H1 (cell line): ENCODE measurements at regions not wholly inside any gene's neighbourhood (a gene's known extent, or its start where the extent isn't known, plus 50 kb on each side); places are given as distances from the start of the nearest gene placed in this dataset.

ENCODE experiments used
- CTCF ChIA-PET: fragments of 300-600 bp; sonication (Branson Sonifier 250); formaldehyde crosslinking; loops from one replicate; lab custom pipeline; 2021; ENCODE audit not compliant: partially characterized antibody; lab: Charles Lee
- POLR2A ChIA-PET: fragments of 300-600 bp; sonication (Branson Sonifier 250); formaldehyde crosslinking; loops from one replicate; lab custom pipeline; 2021; ENCODE audit warnings: inconsistent platforms; ENCODE audit not compliant: partially characterized antibody; lab: Charles Lee
- DNase-seq, 2 experiments: peaks; one replicate each; pipeline versions ENCODE4 v3.0.0 to v3.0.0-alpha.2; 2010 to 2022; ENCODE audit warnings: low spot score in 2 of 2, low read depth in 1 of 2, mixed read lengths in 1 of 2
- FAIRE-seq: peaks from 2 replicates; lab custom pipeline; 2011; peaks lifted over from hg19 to GRCh38; lab: Jason Lieb, UNC
- H2AFZ ChIP-seq: 2 replicates; pipeline ENCODE4 v1.8.1; 2012; ENCODE audit warnings: low read length, inconsistent platforms
- H2AK5ac ChIP-seq: 2 replicates; pipeline ENCODE4 v1.6.1; 2013; ENCODE audit warnings: low read depth, low read length
- H2BK120ac ChIP-seq: replicated peaks from 2 replicates; pipeline ENCODE3; 2013; ENCODE audit warnings: low read depth, low read length, inconsistent platforms
- H2BK12ac ChIP-seq: 2 replicates; pipeline ENCODE4 v1.6.1; 2013; ENCODE audit warnings: low read depth, low read length
- H2BK15ac ChIP-seq: 2 replicates; pipeline ENCODE4 v1.6.1; 2013; ENCODE audit warnings: low read length
- H2BK20ac ChIP-seq: 2 replicates; pipeline ENCODE4 v1.6.1; 2013; ENCODE audit warnings: low read length
- H2BK5ac ChIP-seq: 2 replicates; pipeline ENCODE4 v1.6.1; 2013; ENCODE audit warnings: low read depth, low read length
- H3K14ac ChIP-seq: 2 replicates; pipeline ENCODE4 v1.6.1; 2013; ENCODE audit warnings: inconsistent platforms; ENCODE audit not compliant: insufficient read length
- H3K18ac ChIP-seq: 2 replicates; pipeline ENCODE4 v1.6.1; 2013; ENCODE audit warnings: low read length; ENCODE audit errors: extremely low read depth
- H3K23ac ChIP-seq: 2 replicates; pipeline ENCODE4 v1.6.1; 2013; ENCODE audit warnings: inconsistent platforms; ENCODE audit not compliant: insufficient read length
- H3K23me2 ChIP-seq: 2 replicates; pipeline ENCODE4 v1.6.1; 2013; ENCODE audit warnings: low read depth, low read length
- H3K27ac ChIP-seq: 2 replicates; pipeline ENCODE4 v1.6.1; 2011; ENCODE audit warnings: low read depth, low read length, inconsistent platforms
- H3K27me3 ChIP-seq, 4 experiments: replicated peaks in 1 of 4; 1 replicate in 1 of 4; 2 replicates in 3 of 4; pipeline versions ENCODE4 v1.6.1 to v1.8.1; 2011 to 2013; ENCODE audit warnings: low read length in 3 of 4, mild to moderate bottlenecking in 3 of 4, inconsistent platforms in 2 of 4, mixed read lengths in 2 of 4, moderate library complexity in 1 of 4; ENCODE audit not compliant: control insufficient read depth in 3 of 4, insufficient read depth in 3 of 4; ENCODE audit errors: extremely low read depth in 1 of 4
- H3K36me3 ChIP-seq, 4 experiments: 2 replicates each; pipeline versions ENCODE4 v1.6.1 to v1.8.1; 2011 to 2013; ENCODE audit warnings: mild to moderate bottlenecking in 4 of 4, low read length in 3 of 4, moderate library complexity in 2 of 4, control low read depth in 1 of 4, inconsistent platforms in 1 of 4; ENCODE audit not compliant: insufficient read depth in 4 of 4, control insufficient read depth in 2 of 4
- H3K4ac ChIP-seq: replicated peaks from 2 replicates; pipeline ENCODE3; 2013; ENCODE audit warnings: low read length, low read depth, mixed read lengths, inconsistent platforms; ENCODE audit not compliant: insufficient read length
- H3K4me1 ChIP-seq, 4 experiments: replicated peaks in 1 of 4; 1 replicate in 1 of 4; 2 replicates in 3 of 4; pipeline versions ENCODE4 v1.6.1 to v1.8.1; 2011 to 2013; ENCODE audit warnings: low read length in 3 of 4, inconsistent platforms in 2 of 4, mixed read lengths in 1 of 4; ENCODE audit not compliant: insufficient read depth in 4 of 4, control insufficient read depth in 3 of 4
- H3K4me2 ChIP-seq, 2 experiments: 2 replicates each; pipeline versions ENCODE4 v1.6.1 to v1.8.1; 2011 to 2013; ENCODE audit warnings: low read depth in 2 of 2, low read length in 2 of 2, control low read depth in 1 of 2, inconsistent platforms in 1 of 2, mild to moderate bottlenecking in 1 of 2; ENCODE audit not compliant: insufficient read depth in 1 of 2
- H3K4me3 ChIP-seq, 4 experiments: fragments of 200-600, 300-600 bp in 1 of 4; sonication (generic), shearing (Covaris generic), sonication (Bioruptor Twin) in 1 of 4; 2 replicates each; pipeline versions ENCODE4 v1.5.1 to v1.8.1; 2011 to 2016; ENCODE audit warnings: low read length in 4 of 4, low read depth in 3 of 4, control low read depth in 2 of 4, inconsistent platforms in 2 of 4, mild to moderate bottlenecking in 2 of 4, mixed read lengths in 1 of 4, moderate library complexity in 1 of 4; ENCODE audit not compliant: insufficient read depth in 2 of 4; ENCODE audit errors: extremely low read depth in 1 of 4
- H3K56ac ChIP-seq: replicated peaks from 2 replicates; pipeline ENCODE3; 2013; ENCODE audit warnings: low read depth, mild to moderate bottlenecking, mixed read lengths, low read length, inconsistent platforms; ENCODE audit not compliant: insufficient read length
- H3K79me1 ChIP-seq: 2 replicates; pipeline ENCODE4 v1.6.1; 2013; ENCODE audit warnings: low read depth, low read length, control low read depth
- H3K79me2 ChIP-seq, 2 experiments: 2 replicates each; pipeline versions ENCODE4 v1.6.1 to v1.8.1; 2012 to 2013; ENCODE audit warnings: low read length in 2 of 2, mild to moderate bottlenecking in 2 of 2, inconsistent platforms in 1 of 2; ENCODE audit not compliant: insufficient read depth in 2 of 2, control insufficient read depth in 1 of 2
- H3K9ac ChIP-seq, 4 experiments: replicated peaks in 1 of 4; 1 replicate in 1 of 4; 2 replicates in 3 of 4; pipeline versions ENCODE4 v1.6.1 to v1.8.1; 2011 to 2013; ENCODE audit warnings: low read depth in 3 of 4, low read length in 3 of 4, control low read depth in 2 of 4, mild to moderate bottlenecking in 2 of 4, moderate library complexity in 2 of 4, inconsistent platforms in 1 of 4; ENCODE audit errors: extremely low read depth in 1 of 4
- H3K9me3 ChIP-seq, 2 experiments: 2 replicates each; pipeline versions ENCODE4 v1.6.1 to v1.8.1; 2012 to 2013; ENCODE audit warnings: mild to moderate bottlenecking in 2 of 2, moderate library complexity in 2 of 2, control low read depth in 1 of 2, inconsistent platforms in 1 of 2, low read depth in 1 of 2, low read length in 1 of 2, mixed read lengths in 1 of 2; ENCODE audit not compliant: insufficient read depth in 2 of 2
- H4K20me1 ChIP-seq, 2 experiments: replicated peaks in 1 of 2; 2 replicates each; pipeline versions ENCODE3 to v1.8.1; 2011 to 2013; ENCODE audit warnings: inconsistent platforms in 2 of 2, low read length in 2 of 2, mild to moderate bottlenecking in 1 of 2; ENCODE audit not compliant: insufficient read depth in 2 of 2, control insufficient read depth in 1 of 2
- H4K5ac ChIP-seq: 2 replicates; pipeline ENCODE4 v1.6.1; 2013; ENCODE audit warnings: low read length, low read depth, mixed read lengths, inconsistent platforms; ENCODE audit not compliant: insufficient read length
- H4K8ac ChIP-seq: 2 replicates; pipeline ENCODE4 v1.8.0; 2013; ENCODE audit warnings: mild to moderate bottlenecking, moderate library complexity, low read length, inconsistent platforms; ENCODE audit not compliant: insufficient read depth; ENCODE audit errors: extremely low read depth
- H4K91ac ChIP-seq: replicated peaks from 2 replicates; pipeline ENCODE3; 2013; ENCODE audit warnings: low read length, mixed read lengths, inconsistent platforms; ENCODE audit not compliant: insufficient read length
- BCL11A ChIP-seq, 2 experiments: IDR thresholded peaks; one replicate each; pipeline ENCODE4 v1.6.1; 2011; ENCODE audit warnings: low read depth in 2 of 2, low read length in 2 of 2, mild to moderate bottlenecking in 2 of 2
- BRCA1 ChIP-seq: IDR thresholded peaks from 2 replicates; pipeline ENCODE4 v1.6.1; 2012; ENCODE audit warnings: low read depth, low read length, improper control_type of control experiment
- CBX5 ChIP-seq: fragments of 300-800, 300-1000 bp; sonication (generic); IDR thresholded peaks from 2 replicates; pipeline ENCODE4 v1.7.1; 2016; ENCODE audit warnings: antibody characterized with exemption, low read length, low read depth
- EZH2 ChIP-seq: fragments of 200-600 bp; sonication (generic); IDR thresholded peaks from 2 replicates; pipeline ENCODE4 v1.7.1; 2012; ENCODE audit warnings: low read depth, mild to moderate bottlenecking, moderate library complexity, low read length, inconsistent platforms; ENCODE audit not compliant: severe bottlenecking
- HDAC6 ChIP-seq: IDR thresholded peaks from one replicate; pipeline ENCODE4 v1.7.1; 2012; ENCODE audit warnings: low read depth, mild to moderate bottlenecking, inconsistent platforms, low read length, moderate library complexity
- KDM1A ChIP-seq: fragments of 200-600, 300-600 bp; sonication (generic); IDR thresholded peaks from 2 replicates; pipeline ENCODE4 v1.7.1; 2016; ENCODE audit warnings: mild to moderate bottlenecking, low read length, borderline replicate concordance
- MAX ChIP-seq: IDR thresholded peaks from 2 replicates; pipeline ENCODE4 v1.6.1; 2012; ENCODE audit warnings: inconsistent platforms
- RFX5 ChIP-seq: IDR thresholded peaks from 2 replicates; pipeline ENCODE4 v1.6.1; 2011; ENCODE audit warnings: low read depth, low read length, improper control_type of control experiment, borderline replicate concordance
- RNF2 ChIP-seq: fragments of 200-900, 300-1000 bp; sonication (generic); IDR thresholded peaks from 2 replicates; pipeline ENCODE4 v1.7.1; 2016; ENCODE audit warnings: borderline replicate concordance, low read depth, mild to moderate bottlenecking, antibody characterized with exemption, low read length; ENCODE audit not compliant: poor library complexity, severe bottlenecking; ENCODE audit errors: missing control alignments
- SIN3A ChIP-seq, 2 experiments: IDR thresholded peaks in 1 of 2; conservative IDR thresholded peaks in 1 of 2; 2 replicates each; pipeline ENCODE4 v1.6.1; 2011 to 2012; ENCODE audit warnings: low read length in 2 of 2, improper control_type of control experiment in 1 of 2, low read depth in 1 of 2, mild to moderate bottlenecking in 1 of 2
- SUZ12 ChIP-seq: fragments of 200-600 bp; sonication (generic); IDR thresholded peaks from 2 replicates; pipeline ENCODE4 v1.6.1; 2012; ENCODE audit warnings: mild to moderate bottlenecking, inconsistent platforms, low read length, moderate library complexity, mixed read lengths
- WGBS, 2 experiments: shearing (Covaris generic) in 1 of 2; methylation state at CpG; one replicate each; pipeline versions ENCODE4 v1.1.6 to v1.1.7; 2013 to 2015; ENCODE audit warnings: low lambda C conversion rate in 2 of 2, mixed read lengths in 2 of 2, inconsistent platforms in 1 of 2, low coverage in 1 of 2, missing lambda C conversion rate in 1 of 2; ENCODE audit not compliant: insufficient replicate concordance in 2 of 2, insufficient coverage in 1 of 2, insufficient read length in 1 of 2; ENCODE audit errors: extremely low coverage in 1 of 2, missing lambda C conversion rate in 1 of 2; 5-methylcytosine and 5-hydroxymethylcytosine counted together

GRCh38 chr2:82968358-82968757, 1490.7 kb downstream of the SUCLG1 start (continued):
- TF ChIP-seq BRCA1 = no peak

- 94% methylated on average over 4 of the region's 4 CpGs; no CpG with 5 or more reads in 1 of the 2 experiments for WGBS, 2 experiments
- no peaks in the 10 kb centered on the region; the same call in 1 of the 2 replicates for H3K23me2 ChIP-seq
- POLR2A ChIA-PET = no interaction called here
- TF ChIP-seq EZH2 = no peak
- no peak for TF ChIP-seq SUZ12
- TF ChIP-seq RFX5 = no peak
- no peak for TF ChIP-seq RNF2
- TF ChIP-seq KDM1A = no peak
- no peak for TF ChIP-seq MAX
- TF ChIP-seq CBX5 = no peak
- no peak for TF ChIP-seq SIN3A (conservative IDR thresholded peaks at IDR 0.05 in 1 of 2, IDR thresholded peaks at IDR 0.05 in 1 of 2; ENCODE audit: low read depth in 1 of 2, low read length in 2 of 2)
- no peak for TF ChIP-seq HDAC6
- no peak for TF ChIP-seq BCL11A (IDR thresholded peaks at IDR 0.05; ENCODE audit: low read depth in 2 of 2, low read length in 2 of 2)
Measured at GRCh38 chr2:82964341-82964740, 1494.7 kb downstream of the SUCLG1 start.

More at GRCh38 chr2:82964341-82964740, 1494.7 kb downstream of the SUCLG1 start:
- CTCF ChIA-PET = interaction anchor here (0.7 kb wide), 1 partner anchor 71 kb away, joined by 3 read pairs; no protein-coding TSS in a partner anchor
- H3K4me2 ChIP-seq = no peak overlapping the region
- H4K20me1 ChIP-seq = no peaks in the 10 kb centered on the region
- H4K8ac ChIP-seq = no peak overlapping the region
- H2BK5ac ChIP-seq = no peak overlapping the region
- peaks cover 0 to 4% of the 10 kb centered on the region in 2 experiments; a peak in 2 of 4 replicates for H3K9me3 ChIP-seq
- H3K14ac ChIP-seq = no peak overlapping the region
- H2AFZ ChIP-seq = no peak overlapping the region
- H3K18ac ChIP-seq = no peak overlapping the region
- H3K23ac ChIP-seq = no peak overlapping the region
- H2BK15ac ChIP-seq = no peak overlapping the region
- H2BK20ac ChIP-seq = no peak overlapping the region
- no peak overlapping the region for H2BK12ac ChIP-seq
- no peak overlapping the region for H4K91ac ChIP-seq
- H3K4me1 ChIP-seq = no peaks in the 10 kb centered on the region
- H3K56ac ChIP-seq = no peak overlapping the region
- FAIRE-seq (no peak), DNase-seq (no peak)
- H3K27ac ChIP-seq = no peak overlapping the region
- no peak overlapping the region for H2AK5ac ChIP-seq
- no peak overlapping the region for H4K5ac ChIP-seq
- no peak overlapping the region for H2BK120ac ChIP-seq
- no peak overlapping the region for H3K4me3 ChIP-seq
- no peaks in the 10 kb centered on the region; a peak in 1 of 8 replicates for H3K36me3 ChIP-seq
- H3K9ac ChIP-seq = no peak overlapping the region
- H3K27me3 ChIP-seq = no peaks in the 10 kb centered on the region
- no peaks in the 10 kb centered on the region for H3K79me2 ChIP-seq
- no peaks in the 10 kb centered on the region for H3K79me1 ChIP-seq
- no peak overlapping the region for H3K4ac ChIP-seq
